Activated T-helper 17 cell treated with anti-CD3 and anti-CD28 coated beads, Interleukin-2, amount 50 U/mL, for 72 hours (primary cell): ENCODE measurements at regions not wholly inside any gene's neighbourhood (a gene's known extent, or its start where the extent isn't known, plus 50 kb on each side); places are given as distances from the start of the nearest gene placed in this dataset.

Experiments
- ATAC-seq: fragments of 150-1000 bp; cut with Tn5 transposase; replicated peaks from 2 replicates; pipeline ENCODE4 v1.10.0; 2021; ENCODE audit warnings: mild to moderate bottlenecking, moderate library complexity
- H3K27ac Mint-ChIP-seq: one replicate; pipeline ENCODE4 v1.8.0; 2022; ENCODE audit warnings: mixed read lengths
- H3K27me3 Mint-ChIP-seq: one replicate; pipeline ENCODE4 v1.8.0; 2022; ENCODE audit warnings: mixed read lengths
- H3K36me3 Mint-ChIP-seq: one replicate; pipeline ENCODE4 v1.8.0; 2022; ENCODE audit warnings: low read depth, mild to moderate bottlenecking, mixed read lengths
- H3K4me1 Mint-ChIP-seq: one replicate; pipeline ENCODE4 v1.8.0; 2022; ENCODE audit warnings: mixed read lengths
- H3K4me3 Mint-ChIP-seq: one replicate; pipeline ENCODE4 v1.8.0; 2022; ENCODE audit warnings: mild to moderate bottlenecking, mixed read lengths
- H3K9me3 Mint-ChIP-seq: one replicate; pipeline ENCODE4 v1.8.0; 2022; ENCODE audit warnings: mixed read lengths

DNA sequence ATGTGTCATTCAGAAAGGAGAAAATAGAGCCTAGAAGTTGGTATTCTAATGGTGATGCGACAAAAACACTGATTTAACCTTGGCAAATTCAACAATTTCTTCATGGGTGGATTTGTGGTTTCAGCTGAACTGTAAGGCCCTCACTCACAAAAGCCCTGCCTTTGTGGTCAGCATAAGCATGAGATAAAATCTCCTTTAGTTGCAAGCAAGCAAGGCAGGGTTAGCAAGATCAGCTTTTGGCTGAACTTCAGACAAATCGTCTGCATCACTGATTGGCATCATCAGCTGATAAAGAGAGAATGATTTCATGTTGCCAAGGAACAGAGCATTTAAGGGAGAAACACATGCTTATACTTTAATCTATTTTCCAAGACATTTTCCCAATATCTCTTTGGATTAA, 2582.2 kb downstream of the PCDH7 start:
- ATAC-seq: no peak
- Mint-ChIP-seq H3K9me3 (peaks cover 22% of the 10 kb centered on the region), H3K36me3 (no peaks in the 10 kb centered on the region), H3K27ac (no peak overlapping the region), H3K4me1 (no peaks in the 10 kb centered on the region), H3K4me3 (no peak overlapping the region), H3K27me3 (no peaks in the 10 kb centered on the region)

- peaks cover 4% of the 10 kb centered on the region for H3K9me3 Mint-ChIP-seq
- ATAC-seq: no peak
- no peaks in the 10 kb centered on the region for H3K36me3 Mint-ChIP-seq
- H3K4me1 Mint-ChIP-seq: no peaks in the 10 kb centered on the region
- H3K27me3 Mint-ChIP-seq: no peaks in the 10 kb centered on the region
- H3K27ac Mint-ChIP-seq: no peak overlapping the region
- H3K4me3 Mint-ChIP-seq: no peak overlapping the region
Observed at GRCh38 chr4:33306131-33306530, 2586.0 kb downstream of the PCDH7 start.

- H3K4me3 Mint-ChIP-seq: no peak overlapping the region
- H3K27me3 Mint-ChIP-seq: no peaks in the 10 kb centered on the region
- no peak overlapping the region for H3K27ac Mint-ChIP-seq
- no peaks in the 10 kb centered on the region for H3K36me3 Mint-ChIP-seq
- no peaks in the 10 kb centered on the region for H3K4me1 Mint-ChIP-seq
- no peak for ATAC-seq
- peaks cover 21% of the 10 kb centered on the region for H3K9me3 Mint-ChIP-seq
Observed at GRCh38 chr4:33316033-33316432, 2595.9 kb downstream of the PCDH7 start.

- Mint-ChIP-seq H3K9me3 (peaks cover 21% of the 10 kb centered on the region), H3K4me3 (no peak overlapping the region), H3K4me1 (no peaks in the 10 kb centered on the region), H3K27ac (no peak overlapping the region), H3K36me3 (no peaks in the 10 kb centered on the region), H3K27me3 (no peaks in the 10 kb centered on the region)
- ATAC-seq: no peak
Observed at GRCh38 chr4:33316578-33316977, 2596.4 kb downstream of the PCDH7 start.

DNA sequence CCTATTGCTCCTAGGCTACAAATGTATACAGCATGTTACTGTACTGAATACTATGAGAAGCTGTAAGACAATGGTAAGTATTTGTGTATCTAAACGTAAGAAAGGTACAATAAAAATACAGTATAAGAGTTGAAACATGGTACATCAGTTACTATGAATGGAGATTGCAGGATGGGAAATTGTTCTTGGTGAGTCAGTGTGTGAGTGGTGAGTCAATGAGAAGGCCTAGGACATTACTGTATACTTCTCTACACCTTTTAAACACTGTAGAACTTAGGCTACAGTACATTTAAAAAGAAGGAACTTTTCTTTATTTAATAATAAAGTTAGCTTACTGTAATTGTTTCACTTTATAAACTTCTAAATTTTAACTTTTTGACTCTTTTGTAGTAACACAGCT, 2603.2 kb downstream of the PCDH7 start:
- no peaks in the 10 kb centered on the region for H3K4me1 Mint-ChIP-seq
- no peaks in the 10 kb centered on the region for H3K36me3 Mint-ChIP-seq
- H3K27me3 Mint-ChIP-seq: no peaks in the 10 kb centered on the region
- ATAC-seq: no peak
- peaks cover 23% of the 10 kb centered on the region for H3K9me3 Mint-ChIP-seq
- no peak overlapping the region for H3K27ac Mint-ChIP-seq
- no peak overlapping the region for H3K4me3 Mint-ChIP-seq

DNA sequence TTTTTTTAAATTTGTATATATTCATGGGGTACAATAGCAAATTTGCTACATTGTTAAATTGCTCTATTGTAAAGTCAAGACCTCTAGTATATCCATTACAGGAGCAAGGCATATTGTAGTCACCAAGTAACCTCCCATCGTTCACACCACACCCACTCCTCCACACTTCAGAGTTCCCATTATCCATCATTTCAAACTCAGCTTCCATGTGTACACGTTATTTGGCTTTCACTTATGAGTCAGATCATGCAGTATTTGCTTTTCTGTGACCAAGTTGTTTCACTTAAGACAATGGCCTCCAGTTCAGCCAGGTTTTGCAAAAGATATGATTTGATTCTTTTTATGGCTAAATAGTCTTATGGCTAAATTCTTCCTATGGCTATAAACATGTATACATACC, 2614.2 kb downstream of the PCDH7 start:
- Mint-ChIP-seq H3K9me3 (peaks cover 22% of the 10 kb centered on the region), H3K27ac (no peak overlapping the region), H3K27me3 (no peaks in the 10 kb centered on the region), H3K4me1 (no peaks in the 10 kb centered on the region), H3K36me3 (no peaks in the 10 kb centered on the region), H3K4me3 (no peak overlapping the region)
- no peak for ATAC-seq

- no peak for ATAC-seq
- Mint-ChIP-seq H3K27ac (no peak overlapping the region), H3K4me1 (no peaks in the 10 kb centered on the region), H3K4me3 (no peak overlapping the region), H3K27me3 (no peaks in the 10 kb centered on the region), H3K36me3 (no peaks in the 10 kb centered on the region), H3K9me3 (peaks cover 7% of the 10 kb centered on the region)
Observed at GRCh38 chr4:33339762-33340161, 2619.6 kb downstream of the PCDH7 start.

DNA sequence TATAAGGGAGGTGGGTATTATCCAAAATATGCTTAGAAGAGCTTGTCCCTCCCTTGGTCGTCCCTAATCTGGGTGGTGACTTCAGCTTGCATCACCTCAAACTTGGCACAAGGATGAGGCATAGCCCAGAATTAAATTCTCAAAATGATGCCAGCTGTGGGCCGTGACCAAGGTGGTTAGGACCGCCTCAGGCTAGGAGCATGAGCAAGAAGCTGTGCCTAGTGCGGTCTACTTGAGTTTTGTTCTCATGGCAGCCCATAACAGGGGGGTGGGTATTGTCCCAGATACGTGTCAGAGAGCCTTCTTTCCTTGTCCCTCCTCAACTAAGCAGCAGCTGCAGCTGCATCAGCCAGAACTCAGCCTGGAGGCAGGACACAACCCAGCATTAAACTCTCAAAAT, 2620.0 kb downstream of the PCDH7 start:
- H3K27ac Mint-ChIP-seq: no peak overlapping the region
- no peak overlapping the region for H3K4me3 Mint-ChIP-seq
- H3K27me3 Mint-ChIP-seq: no peaks in the 10 kb centered on the region
- no peaks in the 10 kb centered on the region for H3K36me3 Mint-ChIP-seq
- H3K9me3 Mint-ChIP-seq: peaks cover 9% of the 10 kb centered on the region
- H3K4me1 Mint-ChIP-seq: no peaks in the 10 kb centered on the region
- no peak for ATAC-seq

DNA sequence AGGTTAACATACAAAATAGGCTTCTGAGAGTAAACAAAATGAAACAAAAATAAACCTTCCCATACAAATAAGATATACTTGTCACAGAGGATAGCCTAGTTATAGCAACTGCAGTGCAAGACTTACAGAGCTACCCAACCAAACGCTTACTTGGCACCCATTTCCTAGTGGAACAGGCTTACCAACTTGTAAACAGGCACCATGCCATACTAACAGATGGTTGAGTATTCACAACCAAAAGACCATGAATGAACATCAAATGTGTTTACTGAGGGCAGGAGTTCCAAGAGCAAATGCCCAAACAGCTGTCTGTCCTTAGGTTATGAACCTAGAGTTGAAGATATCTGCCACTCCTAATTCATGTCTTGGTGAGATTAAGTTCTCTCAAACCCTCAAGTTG, 2629.2 kb downstream of the PCDH7 start:
- H3K36me3 Mint-ChIP-seq: no peaks in the 10 kb centered on the region
- ATAC-seq: no peak
- no peaks in the 10 kb centered on the region for H3K27me3 Mint-ChIP-seq
- H3K4me1 Mint-ChIP-seq: no peaks in the 10 kb centered on the region
- H3K4me3 Mint-ChIP-seq: no peak overlapping the region
- peaks cover 10% of the 10 kb centered on the region for H3K9me3 Mint-ChIP-seq
- H3K27ac Mint-ChIP-seq: no peak overlapping the region

- no peak overlapping the region for H3K4me3 Mint-ChIP-seq
- H3K9me3 Mint-ChIP-seq: peaks cover 5% of the 10 kb centered on the region
- no peak overlapping the region for H3K27ac Mint-ChIP-seq
- H3K27me3 Mint-ChIP-seq: no peaks in the 10 kb centered on the region
- ATAC-seq: no peak
- H3K4me1 Mint-ChIP-seq: no peaks in the 10 kb centered on the region
- H3K36me3 Mint-ChIP-seq: no peaks in the 10 kb centered on the region
Observed at GRCh38 chr4:33357121-33357520, 2637.0 kb downstream of the PCDH7 start.

DNA sequence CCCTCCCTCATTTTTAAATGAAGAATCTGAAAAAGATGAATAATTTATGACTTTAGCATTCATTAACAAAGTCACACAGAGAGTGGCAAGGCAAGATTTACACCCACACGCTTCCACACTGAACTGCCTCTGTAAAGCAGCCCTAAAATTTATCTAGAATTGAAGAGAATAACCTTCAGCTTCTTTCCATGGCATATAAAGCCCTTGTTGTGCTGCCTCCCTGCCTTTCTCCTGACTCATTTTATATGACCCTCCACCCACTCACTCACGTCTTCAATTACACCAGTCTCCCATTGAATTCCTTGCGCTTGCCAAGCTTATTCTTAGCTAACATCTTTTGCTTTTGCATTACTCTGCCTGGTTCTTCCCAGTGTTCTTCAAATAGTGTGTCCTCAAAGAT, 2649.3 kb downstream of the PCDH7 start:
- Mint-ChIP-seq H3K4me1 (no peaks in the 10 kb centered on the region), H3K36me3 (no peaks in the 10 kb centered on the region), H3K9me3 (peaks cover 14% of the 10 kb centered on the region), H3K27ac (no peak overlapping the region), H3K4me3 (no peak overlapping the region), H3K27me3 (no peaks in the 10 kb centered on the region)
- ATAC-seq: no peak

DNA sequence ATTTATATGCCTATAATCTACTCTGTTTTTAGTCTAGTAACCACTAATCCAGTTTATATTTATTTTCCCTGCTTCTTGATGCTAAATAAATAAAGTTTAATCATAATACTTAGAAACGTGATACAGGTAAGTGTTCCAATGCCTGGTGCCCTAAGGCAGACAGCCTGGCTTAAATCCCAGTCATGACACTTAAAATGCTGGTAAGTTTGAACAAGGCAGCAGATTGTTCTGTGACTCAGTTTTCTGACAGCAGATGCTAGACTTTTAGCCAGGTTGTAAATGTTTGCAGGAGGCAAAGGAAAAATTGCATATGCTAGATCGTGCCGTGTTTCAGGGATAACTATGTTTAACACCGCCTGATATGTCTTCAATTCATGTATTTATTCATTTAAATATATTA, 2661.6 kb downstream of the PCDH7 start:
- H3K9me3 Mint-ChIP-seq: peaks cover 16% of the 10 kb centered on the region
- no peaks in the 10 kb centered on the region for H3K4me1 Mint-ChIP-seq
- H3K27ac Mint-ChIP-seq: no peak overlapping the region
- H3K36me3 Mint-ChIP-seq: no peaks in the 10 kb centered on the region
- no peak for ATAC-seq
- no peaks in the 10 kb centered on the region for H3K27me3 Mint-ChIP-seq
- no peak overlapping the region for H3K4me3 Mint-ChIP-seq

DNA sequence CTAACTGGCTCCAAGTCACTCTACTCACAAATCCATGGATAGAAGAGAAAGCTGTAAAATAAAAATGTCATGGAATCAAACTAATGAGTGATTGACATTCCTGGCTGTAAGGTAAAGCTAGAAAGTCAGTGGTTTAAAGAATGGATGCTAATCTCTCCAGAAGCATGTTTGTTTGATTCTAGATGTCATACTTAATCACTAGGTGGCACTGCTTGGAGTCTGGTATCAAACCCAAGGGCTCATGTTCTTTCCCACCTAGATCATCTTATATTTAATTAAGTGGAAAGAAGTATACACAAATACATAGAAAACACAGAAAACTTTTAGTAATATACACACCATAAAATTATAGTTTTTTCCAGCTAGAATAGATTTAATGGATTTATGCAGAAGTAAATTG, 2666.6 kb downstream of the PCDH7 start:
- Mint-ChIP-seq H3K4me3 (no peak overlapping the region), H3K27me3 (no peaks in the 10 kb centered on the region), H3K9me3 (peaks cover 21% of the 10 kb centered on the region), H3K27ac (no peak overlapping the region), H3K36me3 (no peaks in the 10 kb centered on the region), H3K4me1 (no peaks in the 10 kb centered on the region)
- no peak for ATAC-seq

- Mint-ChIP-seq H3K9me3 (peaks cover 6% of the 10 kb centered on the region), H3K4me1 (no peaks in the 10 kb centered on the region), H3K4me3 (no peak overlapping the region), H3K27me3 (no peaks in the 10 kb centered on the region), H3K27ac (no peak overlapping the region), H3K36me3 (no peaks in the 10 kb centered on the region)
- no peak for ATAC-seq
Observed at GRCh38 chr4:33390976-33391375, 2670.8 kb downstream of the PCDH7 start.

- Mint-ChIP-seq H3K27ac (no peak overlapping the region), H3K36me3 (no peaks in the 10 kb centered on the region), H3K9me3 (peaks cover 9% of the 10 kb centered on the region), H3K4me3 (no peak overlapping the region), H3K27me3 (no peaks in the 10 kb centered on the region), H3K4me1 (no peaks in the 10 kb centered on the region)
- ATAC-seq: no peak
Observed at GRCh38 chr4:33395731-33396485, 2675.7 kb downstream of the PCDH7 start.

DNA sequence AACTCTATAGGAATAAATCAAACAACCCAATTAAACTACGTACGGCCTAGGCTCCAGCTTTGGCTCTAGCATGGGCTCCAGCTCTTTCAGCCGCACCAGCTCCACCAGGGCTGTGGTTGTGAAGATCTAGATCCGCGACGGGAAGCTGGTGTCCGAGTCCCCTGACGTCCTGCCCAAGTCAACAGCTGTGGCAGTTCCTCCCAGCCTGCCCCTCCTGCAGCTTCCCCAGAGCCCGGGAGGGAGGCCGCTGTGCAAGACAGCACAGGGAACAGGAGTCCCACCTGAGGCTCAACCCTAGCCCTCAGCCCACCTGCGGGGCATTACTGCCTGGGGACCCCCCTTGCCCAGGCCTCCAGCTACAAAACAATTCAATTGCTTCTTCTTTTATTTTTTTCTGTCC, 2680.3 kb downstream of the PCDH7 start:
- Mint-ChIP-seq H3K27me3 (no peaks in the 10 kb centered on the region), H3K9me3 (peaks cover 19% of the 10 kb centered on the region), H3K36me3 (no peaks in the 10 kb centered on the region), H3K4me3 (no peak overlapping the region), H3K4me1 (no peaks in the 10 kb centered on the region), H3K27ac (no peak overlapping the region)
- ATAC-seq: no peak
